Gastrocnemius medialis (tissue), 4 donors: ENCODE measurements at regions not wholly inside any gene's neighbourhood (a gene's known extent, or its start where the extent isn't known, plus 50 kb on each side); places are given as distances from the start of the nearest gene placed in this dataset.

Experiments used
- CTCF ChIP-seq, 5 experiments: fragments of 450-650 bp in 3 of 5; fragments of 200-600 bp in 2 of 5; sonication (generic) in 2 of 5; IDR thresholded peaks in 4 of 5; conservative IDR thresholded peaks in 1 of 5; 1 replicate in 4 of 5; 2 replicates in 1 of 5; pipeline ENCODE4 v1.5.1; 2016 to 2019; ENCODE audit warnings: antibody characterized with exemption in 5 of 5, mild to moderate bottlenecking in 3 of 5, moderate library complexity in 3 of 5
- POLR2A ChIP-seq, 2 donors: fragments of 450-650 bp; IDR thresholded peaks; one replicate each; pipeline ENCODE4 v1.6.1; 2017; ENCODE audit warnings: antibody characterized with exemption in 2 of 2, mild to moderate bottlenecking in 2 of 2, moderate library complexity in 2 of 2

GRCh38 chr6:81981812-81982211 lies 229.3 kb upstream of the TENT5A start:
- TF ChIP-seq CTCF (IDR thresholded peaks at IDR 0.05 in 4 of 5, conservative IDR thresholded peaks at IDR 0.05 in 1 of 5) (no peak), POLR2A (IDR thresholded peaks at IDR 0.05) (no peak)
